UCSD-AML1 (cell line): ENCODE measurements at regions not wholly inside any gene's neighbourhood (a gene's known extent, or its start where the extent isn't known, plus 50 kb on each side); places are given as distances from the start of the nearest gene placed in this dataset.

ENCODE experiments used
- DNase-seq: peaks from one replicate; lab custom pipeline; 2025; ENCODE audit not compliant: unreplicated experiment; lab: John Stamatoyannopoulos, UW

- DNase-seq: no peak
Measured at GRCh38 chr9:81268048-81268447, 421.3 kb downstream of the TLE1 start.

- no peak for DNase-seq
Measured at GRCh38 chr9:81266674-81267073, 422.7 kb downstream of the TLE1 start.

- no peak for DNase-seq
Measured at GRCh38 chr9:81266086-81266485, 423.3 kb downstream of the TLE1 start.

- DNase-seq: no peak
Measured at GRCh38 chr9:81264516-81264915, 424.8 kb downstream of the TLE1 start.

- no peak for DNase-seq
Measured at GRCh38 chr9:81259896-81260295, 429.5 kb downstream of the TLE1 start.

GRCh38 chr9:81256368-81256767 lies 433.0 kb downstream of the TLE1 start:
- DNase-seq: no peak

- no peak for DNase-seq
Measured at GRCh38 chr9:81250606-81251005, 438.7 kb downstream of the TLE1 start.

- no peak for DNase-seq
Measured at GRCh38 chr9:81250041-81250440, 439.3 kb downstream of the TLE1 start.

- no peak for DNase-seq
Measured at GRCh38 chr9:81245254-81245956, 443.9 kb downstream of the TLE1 start.

GRCh38 chr9:81244631-81245030 lies 444.7 kb downstream of the TLE1 start:
- DNase-seq: no peak

- DNase-seq: no peak
Measured at GRCh38 chr9:81242866-81243265, 446.5 kb downstream of the TLE1 start.

- DNase-seq: no peak
Measured at GRCh38 chr9:81239388-81239787, 450.0 kb downstream of the TLE1 start.

- no peak for DNase-seq
Measured at GRCh38 chr9:81237565-81238231, 451.6 kb downstream of the TLE1 start.

GRCh38 chr9:81234924-81235610 lies 454.3 kb downstream of the TLE1 start:
- no peak for DNase-seq

- no peak for DNase-seq
Measured at GRCh38 chr9:81231011-81231410, 458.3 kb downstream of the TLE1 start.

- DNase-seq: no peak
Measured at GRCh38 chr9:81227507-81228245, 461.7 kb downstream of the TLE1 start.

- no peak for DNase-seq
Measured at GRCh38 chr9:81225596-81225995, 463.8 kb downstream of the TLE1 start.

- no peak for DNase-seq
Measured at GRCh38 chr9:81224166-81225081, 464.9 kb downstream of the TLE1 start.

GRCh38 chr9:81214975-81215374 lies 474.4 kb downstream of the TLE1 start:
- DNase-seq: no peak

GRCh38 chr9:81213456-81213855 lies 475.9 kb downstream of the TLE1 start:
- no peak for DNase-seq
